ENCODE measurements at regions not wholly inside any gene's neighbourhood (a gene's known extent, or its start where the extent isn't known, plus 50 kb on each side); places are given as distances from the start of the nearest gene placed in this dataset.
"Not testable (repeated sequence)": the region's sequence is repeated elsewhere in the genome, so short reads cannot be mapped to it uniquely, and the experiment has no call there.

DNA sequence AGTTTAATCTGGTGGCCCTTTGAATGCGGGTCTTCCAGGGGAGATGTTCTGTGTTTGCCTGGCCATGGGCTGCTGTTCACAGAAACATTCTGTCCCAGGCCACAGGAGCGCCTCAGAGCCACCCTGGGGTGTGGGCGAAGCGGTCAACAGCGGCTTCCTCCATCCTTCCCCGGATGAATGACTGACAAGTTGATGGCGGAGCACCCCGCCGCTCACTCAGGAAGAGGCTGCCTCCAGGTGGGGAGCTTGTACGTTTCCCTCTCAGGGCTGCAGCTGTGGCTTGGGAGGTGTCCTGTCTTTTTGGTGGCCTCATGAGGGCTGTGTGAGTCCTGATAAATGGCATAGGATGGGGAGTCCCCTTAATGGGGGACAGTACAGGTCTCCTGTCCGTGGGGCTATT lies 178.4 kb downstream of the NRN1 start:
- Histone ChIP-seq H4K20me1 (ENCODE audit: control insufficient read depth, extremely low read depth, insufficient read depth, low read length) (no peaks in the 10 kb centered on the region), H3K79me2 (ENCODE audit: control insufficient read depth, insufficient read depth, low read length) (no peaks in the 10 kb centered on the region), H3K4me2 (ENCODE audit: extremely low read depth, insufficient read depth, low read length) (no peak overlapping the region), H2AFZ (ENCODE audit: low read length) (no peak overlapping the region), H3K27ac (ENCODE audit: insufficient read depth, low read length) (no peak overlapping the region), H3K9ac (ENCODE audit: insufficient read depth, low read length) (no peak overlapping the region), H3K9me3 (ENCODE audit: control insufficient read depth, insufficient read depth, low read depth, low read length) (no peaks in the 10 kb centered on the region), H3K4me3 (replicated peaks in 1 of 4; ENCODE audit: control extremely low read depth in 1 of 4, insufficient read depth in 1 of 4, low read depth in 3 of 4, low read length in 4 of 4) (no peak overlapping the region), H3K27me3 (ENCODE audit: control insufficient read depth, insufficient read depth, low read length) (no peaks in the 10 kb centered on the region), H3K36me3 (ENCODE audit: control insufficient read depth, insufficient read depth, low read length) (no peaks in the 10 kb centered on the region), H3K4me1 (ENCODE audit: control insufficient read depth, extremely low read depth, insufficient read depth, low read length) (no peaks in the 10 kb centered on the region)
- no peak for DNase-seq (ENCODE audit: low read depth in 2 of 2)
- TF ChIP-seq, protein P1, sequence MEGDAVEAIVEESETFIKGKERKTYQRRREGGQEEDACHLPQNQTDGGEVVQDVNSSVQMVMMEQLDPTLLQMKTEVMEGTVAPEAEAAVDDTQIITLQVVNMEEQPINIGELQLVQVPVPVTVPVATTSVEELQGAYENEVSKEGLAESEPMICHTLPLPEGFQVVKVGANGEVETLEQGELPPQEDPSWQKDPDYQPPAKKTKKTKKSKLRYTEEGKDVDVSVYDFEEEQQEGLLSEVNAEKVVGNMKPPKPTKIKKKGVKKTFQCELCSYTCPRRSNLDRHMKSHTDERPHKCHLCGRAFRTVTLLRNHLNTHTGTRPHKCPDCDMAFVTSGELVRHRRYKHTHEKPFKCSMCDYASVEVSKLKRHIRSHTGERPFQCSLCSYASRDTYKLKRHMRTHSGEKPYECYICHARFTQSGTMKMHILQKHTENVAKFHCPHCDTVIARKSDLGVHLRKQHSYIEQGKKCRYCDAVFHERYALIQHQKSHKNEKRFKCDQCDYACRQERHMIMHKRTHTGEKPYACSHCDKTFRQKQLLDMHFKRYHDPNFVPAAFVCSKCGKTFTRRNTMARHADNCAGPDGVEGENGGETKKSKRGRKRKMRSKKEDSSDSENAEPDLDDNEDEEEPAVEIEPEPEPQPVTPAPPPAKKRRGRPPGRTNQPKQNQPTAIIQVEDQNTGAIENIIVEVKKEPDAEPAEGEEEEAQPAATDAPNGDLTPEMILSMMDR (conservative IDR thresholded peaks at IDR 0.05 in 1 of 2, IDR thresholded peaks at IDR 0.05 in 1 of 2; ENCODE audit: low read depth in 1 of 2, low read length in 2 of 2), result no peak
- no peak for TF ChIP-seq EZH2 (IDR thresholded peaks at IDR 0.05; ENCODE audit: low read length, missing control alignments)

DNA sequence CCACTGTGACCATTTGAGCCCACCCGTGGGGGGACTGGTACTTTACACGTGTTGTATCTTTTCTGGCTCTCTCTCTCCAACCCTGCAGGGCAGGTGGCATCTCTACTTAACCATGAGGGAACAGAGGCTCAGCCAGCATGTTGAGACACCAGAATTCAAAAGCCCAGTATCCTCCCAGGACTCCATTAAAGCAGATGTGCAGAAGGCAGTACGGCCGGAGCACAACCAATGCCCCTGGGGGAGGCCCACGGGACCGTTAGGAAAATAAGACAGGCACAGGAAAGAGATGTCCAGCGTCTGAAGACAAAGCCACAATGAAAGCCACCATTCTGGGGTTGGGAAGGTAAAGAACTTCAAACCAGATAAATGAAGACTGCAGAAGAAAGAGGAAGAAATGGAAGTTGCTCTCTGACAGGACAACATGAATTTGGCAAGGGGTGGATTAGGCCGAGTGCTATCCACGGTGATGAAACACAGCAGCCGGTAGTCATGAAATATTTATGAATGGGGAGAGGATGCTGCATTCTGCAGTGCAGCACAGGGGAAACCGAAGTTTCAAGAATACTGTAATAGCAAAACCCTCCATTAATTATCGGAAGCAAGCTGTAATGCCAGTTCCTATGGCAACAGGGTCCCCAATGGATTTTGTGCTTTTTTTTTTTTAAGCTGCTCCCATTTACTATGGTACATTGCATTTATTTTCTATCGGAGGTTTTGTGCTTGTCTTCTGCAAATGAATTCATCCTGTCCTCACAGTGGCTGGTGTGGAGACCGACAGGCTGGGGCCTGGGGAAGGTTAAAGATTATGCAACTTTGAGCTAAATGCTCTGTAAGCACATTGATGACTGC lies 179.4 kb downstream of the NRN1 start:
- H3K9me3 ChIP-seq (ENCODE audit: control insufficient read depth, insufficient read depth, low read depth, low read length), result no peaks in the 10 kb centered on the region
- no peaks in the 10 kb centered on the region for H3K4me1 ChIP-seq (ENCODE audit: control insufficient read depth, extremely low read depth, insufficient read depth, low read length)
- no peak overlapping the region for H3K9ac ChIP-seq (ENCODE audit: insufficient read depth, low read length)
- no peak overlapping the region for H2AFZ ChIP-seq (ENCODE audit: low read length)
- no peaks in the 10 kb centered on the region for H3K79me2 ChIP-seq (ENCODE audit: control insufficient read depth, insufficient read depth, low read length)
- no peaks in the 10 kb centered on the region for H3K27me3 ChIP-seq (ENCODE audit: control insufficient read depth, insufficient read depth, low read length)
- H3K27ac ChIP-seq (ENCODE audit: insufficient read depth, low read length), result no peak overlapping the region
- H4K20me1 ChIP-seq (ENCODE audit: control insufficient read depth, extremely low read depth, insufficient read depth, low read length), result no peaks in the 10 kb centered on the region
- no peak for DNase-seq (ENCODE audit: low read depth in 2 of 2)
- H3K4me3 ChIP-seq (replicated peaks in 1 of 4; ENCODE audit: control extremely low read depth in 1 of 4, insufficient read depth in 1 of 4, low read depth in 3 of 4, low read length in 4 of 4), result no peak overlapping the region
- H3K4me2 ChIP-seq (ENCODE audit: extremely low read depth, insufficient read depth, low read length), result no peak overlapping the region
- TF ChIP-seq EZH2 (IDR thresholded peaks at IDR 0.05; ENCODE audit: low read length, missing control alignments), result no peak
- TF ChIP-seq, protein P1 (conservative IDR thresholded peaks at IDR 0.05 in 1 of 2, IDR thresholded peaks at IDR 0.05 in 1 of 2; ENCODE audit: low read depth in 1 of 2, low read length in 2 of 2), result no peak
- no peaks in the 10 kb centered on the region for H3K36me3 ChIP-seq (ENCODE audit: control insufficient read depth, insufficient read depth, low read length)

DNA sequence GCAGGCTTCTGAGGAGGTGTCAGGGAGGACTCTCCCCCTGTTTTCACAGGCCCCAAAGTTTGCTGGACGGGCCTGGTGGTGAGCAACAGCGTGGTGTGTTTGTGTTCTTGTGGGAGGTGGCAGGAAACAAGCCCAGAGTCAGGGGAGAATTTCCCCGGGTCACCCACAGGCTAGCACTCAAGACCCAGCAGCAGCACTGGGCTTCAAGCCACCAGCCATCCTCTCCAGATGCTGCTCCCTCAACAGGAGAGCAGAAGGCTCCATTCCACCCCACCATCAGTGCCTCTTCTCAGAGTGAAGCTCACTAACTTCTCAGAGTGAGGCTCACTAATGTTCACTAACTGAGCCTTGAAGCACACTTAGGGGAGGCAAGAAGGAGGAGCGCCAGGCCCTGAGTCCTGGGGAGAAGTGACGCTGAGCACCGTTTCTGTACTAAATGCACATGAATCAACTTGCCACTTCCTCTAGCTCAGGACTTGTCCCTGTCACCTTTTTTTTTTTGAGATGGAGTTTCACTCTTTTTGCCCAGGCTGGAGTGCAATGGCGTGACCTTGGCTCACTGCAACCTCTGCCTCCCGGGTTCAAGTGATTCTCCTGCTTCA lies 182.2 kb downstream of the NRN1 start:
- not testable (repeated sequence) for H4K20me1 ChIP-seq (ENCODE audit: control insufficient read depth, extremely low read depth, insufficient read depth, low read length); H3K4me3 ChIP-seq (replicated peaks in 1 of 4; ENCODE audit: control extremely low read depth in 1 of 4, insufficient read depth in 1 of 4, low read depth in 3 of 4, low read length in 4 of 4); H3K27ac ChIP-seq (ENCODE audit: insufficient read depth, low read length); H3K27me3 ChIP-seq (ENCODE audit: control insufficient read depth, insufficient read depth, low read length); H3K79me2 ChIP-seq (ENCODE audit: control insufficient read depth, insufficient read depth, low read length); H2AFZ ChIP-seq (ENCODE audit: low read length); H3K4me2 ChIP-seq (ENCODE audit: extremely low read depth, insufficient read depth, low read length); H3K9ac ChIP-seq (ENCODE audit: insufficient read depth, low read length); H3K9me3 ChIP-seq (ENCODE audit: control insufficient read depth, insufficient read depth, low read depth, low read length); DNase-seq (ENCODE audit: low read depth in 2 of 2); H3K36me3 ChIP-seq (ENCODE audit: control insufficient read depth, insufficient read depth, low read length); H3K4me1 ChIP-seq (ENCODE audit: control insufficient read depth, extremely low read depth, insufficient read depth, low read length)

All from fibroblast of lung (primary cell).